SU-DHL-6 (cell line): ENCODE measurements at regions not wholly inside any gene's neighbourhood (a gene's known extent, or its start where the extent isn't known, plus 50 kb on each side); places are given as distances from the start of the nearest gene placed in this dataset.
"Not testable (repeated sequence)": the region's sequence is repeated elsewhere in the genome, so short reads cannot be mapped to it uniquely, and the experiment has no call there.

ENCODE experiments used
- CTCF ChIP-seq: fragments of 200-600 bp; sonication (generic); IDR thresholded peaks from one replicate; pipeline ENCODE4 v1.5.1; 2017; ENCODE audit warnings: antibody characterized with exemption, mild to moderate bottlenecking, low read length, moderate library complexity; ENCODE audit not compliant: insufficient read depth, poor library complexity, severe bottlenecking
- EZH2phosphoT487 ChIP-seq: fragments of 200-600 bp; sonication (generic), shearing (Covaris generic); conservative IDR thresholded peaks from 2 replicates; pipeline ENCODE4 v1.6.1; 2018; ENCODE audit warnings: mild to moderate bottlenecking, antibody characterized with exemption, low read length, moderate library complexity, mixed read lengths

GRCh38 chr6:40133981-40134380 lies 199.7 kb upstream of the MOCS1 start:
- not testable (repeated sequence) for TF ChIP-seq CTCF, EZH2phosphoT487
